ENCODE measurements at regions not wholly inside any gene's neighbourhood (a gene's known extent, or its start where the extent isn't known, plus 50 kb on each side); places are given as distances from the start of the nearest gene placed in this dataset.

DNA sequence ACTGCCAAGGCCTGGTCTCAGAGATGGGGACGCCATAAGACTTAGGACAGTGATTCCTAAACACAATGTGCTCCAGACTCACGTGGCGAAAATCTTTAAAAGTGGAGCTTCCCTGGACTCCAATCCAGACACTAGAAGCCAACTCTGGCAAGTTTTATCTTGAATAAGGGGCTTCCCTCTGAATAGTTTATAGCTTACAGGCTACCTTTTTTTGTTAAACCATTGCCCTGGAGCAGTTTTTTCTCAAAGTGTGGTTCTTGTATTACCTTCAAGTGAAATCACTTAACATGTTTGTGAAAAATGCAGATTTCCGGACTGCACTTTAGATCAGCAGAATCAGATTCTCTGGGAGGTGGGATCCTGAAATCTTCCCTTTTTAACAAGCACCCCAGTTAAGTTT lies 171.7 kb upstream of the PHF14 start:
- no peaks in the 10 kb centered on the region for H3K9me3 ChIP-seq
- DNase-seq: no peak
- H3K27me3 ChIP-seq: no peaks in the 10 kb centered on the region
- intact Hi-C loops (cut with DNase I; ENCODE audit: low total_unique reads): no loop called here
- H3K36me3 ChIP-seq: no peaks in the 10 kb centered on the region
- H3K27ac ChIP-seq: peak overlapping the region in 1 of 2 donors; percentile 45
- TF ChIP-seq CTCF (IDR thresholded peaks at IDR 0.05): no peak
- H3K4me1 ChIP-seq: peaks cover 0 to 20% (median 4%) of the 10 kb centered on the region in 4 donors
- no peak overlapping the region for H3K4me3 ChIP-seq

- H3K4me3 ChIP-seq: no peak overlapping the region
- peak overlapping the region in 1 of 2 donors; percentile 45 for H3K27ac ChIP-seq
- no peak for DNase-seq
- intact Hi-C loops (cut with DNase I; ENCODE audit: low total_unique reads): no loop called here
- TF ChIP-seq CTCF (IDR thresholded peaks at IDR 0.05): no peak
- H3K27me3 ChIP-seq: no peaks in the 10 kb centered on the region
- peaks cover 0 to 20% (median 4%) of the 10 kb centered on the region in 4 donors for H3K4me1 ChIP-seq
- no peaks in the 10 kb centered on the region for H3K9me3 ChIP-seq
- H3K36me3 ChIP-seq: no peaks in the 10 kb centered on the region
These were observed 171.1 kb upstream of the PHF14 start for GRCh38 chr7:10802526-10802925.

- no peak for TF ChIP-seq CTCF (IDR thresholded peaks at IDR 0.05)
- Histone ChIP-seq H3K27ac (no peak overlapping the region), H3K4me1 (peaks cover 0 to 14% (median 4%) of the 10 kb centered on the region in 4 donors), H3K4me3 (no peak overlapping the region), H3K36me3 (no peaks in the 10 kb centered on the region), H3K9me3 (no peaks in the 10 kb centered on the region), H3K27me3 (no peaks in the 10 kb centered on the region)
- intact Hi-C loops (cut with DNase I; ENCODE audit: low total_unique reads): no loop called here
- no peak for DNase-seq
These were observed 170.0 kb upstream of the PHF14 start for GRCh38 chr7:10803720-10804119.

DNA sequence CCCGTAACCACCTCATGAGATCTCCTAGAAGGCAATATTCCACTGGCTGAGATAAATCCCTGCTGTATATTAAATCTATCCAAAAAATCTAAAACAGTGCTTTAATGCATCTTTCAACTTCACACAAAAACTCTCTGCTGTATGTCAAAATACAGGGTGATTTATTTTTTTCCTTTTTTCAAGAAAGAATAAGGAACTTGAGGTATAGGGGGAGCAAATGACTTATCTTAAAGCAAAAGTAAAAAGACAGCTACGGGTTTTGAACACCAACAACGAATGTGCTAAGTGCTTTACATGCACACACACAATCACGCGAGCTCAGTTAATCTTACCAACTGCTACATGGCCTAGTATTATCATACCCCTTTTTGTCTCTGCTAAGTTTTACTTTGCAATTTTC lies 168.9 kb upstream of the PHF14 start:
- H3K4me1 ChIP-seq: peaks cover 0 to 14% (median 4%) of the 10 kb centered on the region in 4 donors
- no peak for TF ChIP-seq CTCF (IDR thresholded peaks at IDR 0.05)
- intact Hi-C loops (cut with DNase I; ENCODE audit: low total_unique reads): no loop called here
- DNase-seq: no peak
- H3K27ac ChIP-seq: no peak overlapping the region
- no peaks in the 10 kb centered on the region for H3K36me3 ChIP-seq
- no peaks in the 10 kb centered on the region for H3K9me3 ChIP-seq
- H3K4me3 ChIP-seq: no peak overlapping the region
- H3K27me3 ChIP-seq: no peaks in the 10 kb centered on the region

DNA sequence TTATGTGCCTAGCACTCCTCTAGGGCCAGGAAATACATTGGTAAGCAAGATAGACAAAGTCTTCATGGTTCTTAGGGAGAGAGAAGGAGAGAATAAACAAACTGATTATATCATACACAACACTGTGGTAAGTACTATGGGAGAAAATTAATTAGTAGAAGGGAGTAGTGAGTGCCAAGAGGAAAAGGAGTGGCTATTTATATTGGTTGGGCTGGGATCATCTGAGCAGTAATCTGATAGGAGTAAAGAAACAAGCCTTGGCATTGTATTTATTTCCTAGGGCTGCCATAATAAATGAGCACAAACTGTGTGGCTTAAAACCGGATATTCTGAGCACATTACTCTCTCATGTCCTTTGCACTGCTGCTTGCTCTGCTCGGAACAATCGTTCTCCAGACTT lies 158.1 kb upstream of the PHF14 start:
- no peak for TF ChIP-seq CTCF (IDR thresholded peaks at IDR 0.05)
- no peaks in the 10 kb centered on the region for H3K9me3 ChIP-seq
- H3K4me1 ChIP-seq: no peaks in the 10 kb centered on the region
- H3K27ac ChIP-seq: no peak overlapping the region
- no peak for DNase-seq
- no peak overlapping the region for H3K4me3 ChIP-seq
- intact Hi-C loops (cut with DNase I; ENCODE audit: low total_unique reads): no loop called here
- H3K36me3 ChIP-seq: no peaks in the 10 kb centered on the region
- H3K27me3 ChIP-seq: no peaks in the 10 kb centered on the region

GRCh38 chr7:10821156-10821555 lies 152.5 kb upstream of the PHF14 start:
- no peak overlapping the region for H3K27ac ChIP-seq
- intact Hi-C loops (cut with DNase I; ENCODE audit: low total_unique reads): no loop called here
- H3K36me3 ChIP-seq: no peaks in the 10 kb centered on the region
- TF ChIP-seq CTCF (IDR thresholded peaks at IDR 0.05): no peak
- no peak for DNase-seq
- no peaks in the 10 kb centered on the region for H3K4me1 ChIP-seq
- no peak overlapping the region for H3K4me3 ChIP-seq
- no peaks in the 10 kb centered on the region for H3K9me3 ChIP-seq
- H3K27me3 ChIP-seq: no peaks in the 10 kb centered on the region

Measured in tibial artery (tissue), 4 donors.